Left colon (tissue), 2 donors: ENCODE measurements at regions not wholly inside any gene's neighbourhood (a gene's known extent, or its start where the extent isn't known, plus 50 kb on each side); places are given as distances from the start of the nearest gene placed in this dataset.

ENCODE experiments used
- ATAC-seq: fragments of 200-7000 bp; cut with Tn5 transposase; one replicate; pipeline ENCODE4 v1.9.1; 2020; ENCODE audit warnings: mild to moderate bottlenecking, moderate library complexity
- DNase-seq, 2 donors: peaks; one replicate each; pipeline ENCODE4 v3.0.0-alpha.2; 2020
- intact Hi-C, 2 donors: fragments of 100-400 bp; cut with DNase I in 1 of 2; cut with micrococcal nuclease in 1 of 2; formaldehyde crosslinking; loops; one replicate each; pipeline versions ENCODE4 v1.11.2 to v1.14.0; 2022; cut with DNase I, micrococcal nuclease
- donor health status: DM: no; HTN: no; CAD: no.
- donor health status: DM: yes; HTN: yes; CAD: no.

DNA sequence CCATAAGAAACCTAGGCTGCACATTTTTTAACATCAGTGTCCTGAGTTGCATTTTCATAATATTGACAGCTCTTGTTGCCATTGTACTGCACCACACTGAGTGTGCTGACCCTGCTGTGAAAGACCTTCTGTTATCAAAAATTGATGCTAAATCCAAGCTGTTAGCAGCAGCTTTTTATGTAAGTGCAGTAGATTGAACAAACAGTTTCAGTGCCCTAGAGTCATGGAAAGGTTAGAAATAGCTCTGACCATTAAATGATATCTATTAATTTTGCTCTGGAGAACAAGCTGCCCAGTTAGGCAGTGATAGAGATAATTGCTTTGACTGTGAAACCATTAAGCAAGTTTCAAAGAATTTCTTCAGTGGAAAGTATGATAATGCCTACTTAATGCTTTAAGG, 1289.2 kb upstream of the PCDH20 start:
- intact Hi-C loops = no loop called here
- no peak for ATAC-seq
- DNase-seq = no peak

GRCh38 chr13:62702502-62702901, 1286.9 kb upstream of the PCDH20 start:
- no peak for ATAC-seq
- DNase-seq = no peak
- intact Hi-C loops = no loop called here

- ATAC-seq (no peak), DNase-seq (no peak)
- intact Hi-C loops = no loop called here
Measured at GRCh38 chr13:62697701-62698100, 1282.1 kb upstream of the PCDH20 start.

- DNase-seq (no peak), ATAC-seq (no peak)
- intact Hi-C loops = no loop called here
Measured at GRCh38 chr13:62696490-62696889, 1280.8 kb upstream of the PCDH20 start.

DNA sequence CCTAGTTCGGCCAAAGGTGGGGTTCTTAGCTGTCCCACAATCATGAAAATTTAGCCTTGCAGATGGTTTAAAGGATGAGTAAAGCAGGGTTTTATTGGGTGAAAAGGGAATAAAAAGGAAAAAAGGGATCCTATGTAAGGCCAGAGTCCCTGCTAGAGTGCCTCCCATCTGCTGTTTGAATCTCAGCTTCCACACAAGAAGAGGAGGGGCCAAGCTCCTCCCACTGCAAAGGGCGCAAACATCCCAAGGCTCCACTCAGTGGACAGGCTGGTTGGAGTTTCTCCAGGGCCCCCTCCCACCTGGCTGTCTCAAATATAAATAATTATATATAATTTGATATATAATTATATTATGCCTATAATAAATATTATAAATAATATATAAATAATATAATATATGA, 1272.1 kb upstream of the PCDH20 start:
- ATAC-seq (no peak), DNase-seq (no peak)
- intact Hi-C loops = no loop called here

DNA sequence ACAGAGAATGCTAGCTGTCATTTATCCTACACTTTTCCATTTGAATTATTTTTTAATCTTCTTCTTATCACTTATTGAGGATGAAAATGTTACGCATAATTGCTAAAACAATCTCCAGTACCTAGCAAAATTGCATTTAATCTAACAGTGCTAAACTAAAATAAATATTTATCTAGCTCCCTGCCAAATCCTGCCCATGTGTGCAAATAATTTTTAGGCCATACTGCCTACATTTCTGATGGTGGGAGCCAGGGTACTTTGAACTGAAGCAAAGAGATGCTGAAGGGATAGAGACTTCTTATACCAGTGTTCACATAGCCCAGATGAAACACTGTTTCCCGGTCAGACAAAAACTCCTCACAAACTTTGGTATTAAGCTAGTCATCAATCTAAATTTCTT, 1268.7 kb upstream of the PCDH20 start:
- no peak for ATAC-seq
- intact Hi-C loops = no loop called here

GRCh38 chr13:62682788-62683187, 1267.1 kb upstream of the PCDH20 start:
- ATAC-seq (no peak), DNase-seq (no peak)
- intact Hi-C loops = no loop called here

More for the DNA sequence above, 1268.7 kb upstream of the PCDH20 start:
- no peak for DNase-seq

GRCh38 chr13:62678039-62678438, 1262.4 kb upstream of the PCDH20 start:
- DNase-seq (no peak), ATAC-seq (no peak)
- intact Hi-C loops = no loop called here

GRCh38 chr13:62663767-62664166, 1248.1 kb upstream of the PCDH20 start:
- intact Hi-C loops = no loop called here
- ATAC-seq = no peak
- no peak for DNase-seq

DNA sequence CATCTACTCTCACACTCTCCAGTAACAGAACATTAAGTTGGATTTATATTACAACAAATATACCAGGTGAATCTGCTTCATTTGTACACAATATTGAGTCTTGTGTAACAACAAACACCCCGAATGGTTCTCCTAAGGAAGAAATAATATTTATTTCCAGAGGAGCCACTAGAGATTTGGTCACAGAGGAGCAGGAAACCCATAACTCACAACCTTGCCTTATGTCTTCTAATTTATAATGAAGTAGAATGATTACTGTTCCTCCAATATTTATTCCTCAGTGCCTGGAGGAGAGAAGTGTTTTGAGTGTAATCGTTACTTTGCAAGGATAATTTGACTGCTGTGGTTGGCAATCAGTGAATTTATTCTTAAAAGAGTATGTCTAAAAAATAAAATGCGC, 1243.7 kb upstream of the PCDH20 start:
- intact Hi-C loops = no loop called here
- DNase-seq (no peak), ATAC-seq (no peak)

DNA sequence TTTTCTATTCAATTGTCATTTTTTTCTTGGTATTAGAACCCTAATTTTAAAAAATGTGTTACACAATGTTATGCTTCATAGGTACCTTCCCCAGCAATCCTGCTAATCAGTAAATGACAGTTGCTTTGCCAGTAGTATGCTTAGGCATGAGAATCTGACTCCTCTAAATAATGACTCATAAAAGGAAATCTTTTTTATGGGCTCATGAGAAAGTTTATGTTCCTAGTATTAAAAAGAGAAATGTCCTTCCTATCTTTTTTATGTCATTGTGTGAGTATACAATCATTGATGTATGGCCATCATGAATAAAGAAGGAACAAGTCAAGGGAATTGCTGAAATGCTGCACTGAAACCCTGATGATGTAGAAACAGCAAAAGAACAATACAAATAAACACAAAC, 1237.7 kb upstream of the PCDH20 start:
- intact Hi-C loops = no loop called here
- DNase-seq = no peak
- no peak for ATAC-seq

DNA sequence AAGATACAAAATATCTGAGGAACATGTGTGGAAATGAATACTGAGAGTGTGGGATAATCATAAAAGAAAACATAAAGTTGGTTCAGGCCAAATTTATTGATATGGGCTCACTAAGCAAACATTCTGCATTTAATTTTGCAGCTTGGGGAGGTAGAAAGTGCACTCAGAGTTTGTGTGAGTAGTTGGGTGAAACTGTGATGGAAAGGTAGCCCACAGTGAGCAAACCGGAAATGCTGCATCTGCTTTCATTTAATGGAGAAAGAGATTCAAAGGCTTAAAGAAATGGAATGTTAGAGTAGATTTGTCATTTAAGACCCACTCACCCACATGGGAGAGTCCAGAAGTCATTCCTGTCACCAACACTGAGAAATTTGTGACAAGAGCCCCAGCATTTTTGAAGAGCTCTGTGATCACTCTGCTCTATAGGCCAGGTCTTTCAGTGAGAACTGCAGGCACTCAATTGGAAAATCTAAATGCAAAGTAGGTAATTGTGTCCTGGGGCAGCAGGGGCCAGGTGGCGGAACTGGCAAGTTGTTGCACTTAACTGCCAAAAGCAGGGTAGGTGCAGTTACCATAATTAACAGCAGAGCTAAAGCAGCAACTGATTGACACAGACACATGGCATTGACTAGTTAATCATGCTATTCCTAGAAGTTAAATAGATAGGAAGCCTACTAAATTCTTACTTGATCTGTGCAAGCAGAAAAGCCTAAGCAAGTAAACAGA, 1228.3 kb upstream of the PCDH20 start:
- DNase-seq (no peak), ATAC-seq (no peak)
- intact Hi-C loops = no loop called here

- DNase-seq (no peak), ATAC-seq (peak; percentile 52)
- intact Hi-C loops = no loop called here
Measured at GRCh38 chr13:62643007-62643483, 1227.4 kb upstream of the PCDH20 start.

DNA sequence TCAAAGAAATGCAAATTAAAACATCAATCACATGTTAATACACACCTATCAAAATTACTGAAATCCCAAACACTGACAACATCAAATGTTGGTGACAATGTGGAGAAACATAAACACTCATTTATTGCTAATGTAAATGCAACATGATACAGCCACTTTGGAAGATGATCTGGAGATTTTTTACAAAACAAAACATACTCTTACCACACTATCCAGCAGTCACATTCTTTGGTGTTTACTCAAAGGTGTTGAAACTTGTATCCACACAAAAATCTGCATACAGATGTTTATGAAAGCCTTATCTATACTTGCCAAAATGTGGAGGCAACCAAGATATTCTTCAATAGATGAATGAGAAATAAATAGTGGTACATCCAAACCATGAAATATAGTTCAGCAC, 1219.5 kb upstream of the PCDH20 start:
- intact Hi-C loops = no loop called here
- no peak for DNase-seq
- no peak for ATAC-seq

GRCh38 chr13:62633448-62633847, 1217.8 kb upstream of the PCDH20 start:
- DNase-seq = no peak
- intact Hi-C loops = no loop called here
- ATAC-seq = no peak

GRCh38 chr13:62631619-62632018, 1216.0 kb upstream of the PCDH20 start:
- intact Hi-C loops = no loop called here
- DNase-seq (no peak), ATAC-seq (no peak)

DNA sequence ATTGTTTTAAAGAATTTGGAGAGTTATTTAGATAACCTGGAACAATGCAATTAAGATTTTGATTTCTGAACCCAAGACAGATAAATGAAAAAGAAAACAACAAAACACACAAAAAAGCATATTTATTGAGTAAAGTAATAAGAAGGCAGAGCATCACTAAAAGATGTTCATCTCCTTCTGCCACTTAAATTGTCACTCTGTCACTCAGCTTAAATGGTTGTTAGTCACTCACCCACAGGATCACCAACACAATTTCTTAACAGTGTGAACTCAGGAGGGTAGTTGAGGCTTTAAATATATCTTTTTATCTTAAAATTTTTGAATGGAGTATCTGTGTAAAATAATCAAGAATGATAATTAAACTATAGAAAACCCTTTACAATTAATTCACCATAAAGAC, 1215.5 kb upstream of the PCDH20 start:
- ATAC-seq (no peak), DNase-seq (no peak)
- intact Hi-C loops = no loop called here

GRCh38 chr13:62629618-62630017, 1214.0 kb upstream of the PCDH20 start:
- intact Hi-C loops = no loop called here
- no peak for ATAC-seq
- no peak for DNase-seq

GRCh38 chr13:62627226-62627625, 1211.6 kb upstream of the PCDH20 start:
- ATAC-seq (no peak), DNase-seq (no peak)
- intact Hi-C loops = no loop called here

- DNase-seq = no peak
- no peak for ATAC-seq
- intact Hi-C loops = no loop called here
Measured at GRCh38 chr13:62626771-62627170, 1211.1 kb upstream of the PCDH20 start.

DNA sequence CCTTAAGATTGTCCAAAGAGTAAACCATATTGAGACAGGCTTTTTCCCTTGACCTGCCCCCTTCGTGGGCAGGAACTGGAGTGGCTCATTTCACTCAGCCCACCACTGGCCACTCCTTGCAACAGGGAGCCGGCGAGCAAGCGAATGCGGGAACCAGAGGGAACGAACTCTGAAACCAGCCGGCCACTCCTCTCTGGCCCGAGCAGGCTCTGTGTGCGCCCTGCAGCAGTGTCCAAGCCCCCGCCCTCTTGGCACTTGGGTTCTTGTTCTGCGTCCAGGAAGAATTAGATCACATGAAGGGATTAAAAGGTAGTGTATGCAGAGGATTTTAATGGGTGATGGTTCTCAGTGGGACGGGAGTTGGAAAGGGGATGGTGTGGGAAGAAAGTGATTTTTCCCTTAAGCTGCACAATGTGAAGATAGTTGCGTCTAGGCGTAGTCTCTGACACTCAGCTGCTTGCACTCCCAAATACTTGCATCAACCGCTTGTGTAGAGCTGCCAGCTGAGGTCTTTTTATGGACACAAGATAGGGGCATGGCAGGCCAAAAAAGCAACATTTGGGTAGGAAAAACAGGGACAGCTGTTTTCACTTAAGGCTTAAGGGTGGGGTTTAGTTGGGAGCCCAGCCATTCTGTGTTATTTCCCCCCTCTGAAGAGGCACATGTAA, 1209.7 kb upstream of the PCDH20 start:
- DNase-seq (no peak), ATAC-seq (no peak)
- intact Hi-C loops = no loop called here
